ENCODE measurements at regions not wholly inside any gene's neighbourhood (a gene's known extent, or its start where the extent isn't known, plus 50 kb on each side); places are given as distances from the start of the nearest gene placed in this dataset.

- no peaks in the 10 kb centered on the region for H3K4me1 ChIP-seq (replicated peaks in 1 of 4; ENCODE audit: control insufficient read depth in 3 of 4, insufficient read depth in 4 of 4, low read length in 3 of 4)
- H2AK5ac ChIP-seq (ENCODE audit: low read depth, low read length): no peak overlapping the region
- H3K79me1 ChIP-seq (ENCODE audit: low read depth, low read length): no peaks in the 10 kb centered on the region
These were observed 178.5 kb upstream of the DAAM1 start for GRCh38 chr14:59009967-59010366.

More at GRCh38 chr14:59009967-59010366, 178.5 kb upstream of the DAAM1 start:
- Histone ChIP-seq H3K14ac (ENCODE audit: insufficient read length) (no peak overlapping the region), H3K27ac (ENCODE audit: low read depth, low read length) (no peak overlapping the region), H3K9ac (replicated peaks in 1 of 4; ENCODE audit: extremely low read depth in 1 of 4, low read depth in 3 of 4, low read length in 3 of 4) (no peak overlapping the region), H3K79me2 (ENCODE audit: control insufficient read depth in 1 of 2, insufficient read depth in 2 of 2, low read length in 2 of 2) (no peaks in the 10 kb centered on the region), H3K4ac (replicated peaks; ENCODE audit: insufficient read length, low read depth, low read length) (no peak overlapping the region), H3K23me2 (ENCODE audit: low read depth, low read length) (no peaks in the 10 kb centered on the region), H3K27me3 (replicated peaks in 1 of 4; ENCODE audit: control insufficient read depth in 3 of 4, extremely low read depth in 1 of 4, insufficient read depth in 3 of 4, low read length in 3 of 4) (no peaks in the 10 kb centered on the region), H3K4me2 (ENCODE audit: insufficient read depth in 1 of 2, low read depth in 2 of 2, low read length in 2 of 2) (no peak overlapping the region), H3K56ac (replicated peaks; ENCODE audit: insufficient read length, low read depth, low read length) (no peak overlapping the region), H4K91ac (replicated peaks; ENCODE audit: insufficient read length, low read length) (no peak overlapping the region), H4K20me1 (replicated peaks in 1 of 2; ENCODE audit: control insufficient read depth in 1 of 2, insufficient read depth in 2 of 2, low read length in 2 of 2) (no peaks in the 10 kb centered on the region), H3K18ac (ENCODE audit: extremely low read depth, low read length) (no peak overlapping the region), H3K36me3 (ENCODE audit: control insufficient read depth in 2 of 4, insufficient read depth in 4 of 4, low read length in 3 of 4) (no peaks in the 10 kb centered on the region; a peak in 1 of 8 replicates), H4K8ac (ENCODE audit: extremely low read depth, insufficient read depth, low read length) (no peak overlapping the region), H2BK120ac (replicated peaks; ENCODE audit: low read depth, low read length) (no peak overlapping the region), H3K23ac (ENCODE audit: insufficient read length) (no peak overlapping the region), H2BK5ac (ENCODE audit: low read depth, low read length) (no peak overlapping the region), H2BK15ac (ENCODE audit: low read length) (no peak overlapping the region), H3K9me3 (ENCODE audit: insufficient read depth in 2 of 2, low read depth in 1 of 2, low read length in 1 of 2) (no peaks in the 10 kb centered on the region; a peak in 1 of 4 replicates), H2BK12ac (ENCODE audit: low read depth, low read length) (no peak overlapping the region), H2AFZ (ENCODE audit: low read length) (no peak overlapping the region), H2BK20ac (ENCODE audit: low read length) (no peak overlapping the region), H3K4me3 (ENCODE audit: extremely low read depth in 1 of 4, insufficient read depth in 2 of 4, low read depth in 3 of 4, low read length in 4 of 4) (no peak overlapping the region), H4K5ac (ENCODE audit: insufficient read length, low read depth, low read length) (no peak overlapping the region)
- POLR2A ChIA-PET (ENCODE audit: partially characterized antibody): no interaction called here
- CTCF ChIA-PET (ENCODE audit: partially characterized antibody): interaction anchor here (1.1 to 1.8 kb wide), 6 partner anchors 9 to 369 kb away, joined by 3 to 5 read pairs (median 4); no protein-coding TSS in a partner anchor
- no peak for FAIRE-seq
- TF ChIP-seq ATF3 (IDR thresholded peaks at IDR 0.05; ENCODE audit: insufficient read depth, low read depth, low read length) (no peak), USF2 (IDR thresholded peaks at IDR 0.05; ENCODE audit: low read length) (no peak), SIN3A (conservative IDR thresholded peaks at IDR 0.05 in 1 of 2, IDR thresholded peaks at IDR 0.05 in 1 of 2; ENCODE audit: low read depth in 1 of 2, low read length in 2 of 2) (no peak), KDM5A (IDR thresholded peaks at IDR 0.05; ENCODE audit: low read length) (no peak), CTCF (IDR thresholded peaks at IDR 0.05; ENCODE audit: control extremely low read depth in 1 of 3, insufficient read depth in 1 of 3, low read depth in 1 of 3, low read length in 3 of 3) (no peak)
- DNase-seq (ENCODE audit: low read depth in 1 of 2, low spot score in 2 of 2): no peak
